ENCODE measurements at regions not wholly inside any gene's neighbourhood (a gene's known extent, or its start where the extent isn't known, plus 50 kb on each side); places are given as distances from the start of the nearest gene placed in this dataset.

DNA sequence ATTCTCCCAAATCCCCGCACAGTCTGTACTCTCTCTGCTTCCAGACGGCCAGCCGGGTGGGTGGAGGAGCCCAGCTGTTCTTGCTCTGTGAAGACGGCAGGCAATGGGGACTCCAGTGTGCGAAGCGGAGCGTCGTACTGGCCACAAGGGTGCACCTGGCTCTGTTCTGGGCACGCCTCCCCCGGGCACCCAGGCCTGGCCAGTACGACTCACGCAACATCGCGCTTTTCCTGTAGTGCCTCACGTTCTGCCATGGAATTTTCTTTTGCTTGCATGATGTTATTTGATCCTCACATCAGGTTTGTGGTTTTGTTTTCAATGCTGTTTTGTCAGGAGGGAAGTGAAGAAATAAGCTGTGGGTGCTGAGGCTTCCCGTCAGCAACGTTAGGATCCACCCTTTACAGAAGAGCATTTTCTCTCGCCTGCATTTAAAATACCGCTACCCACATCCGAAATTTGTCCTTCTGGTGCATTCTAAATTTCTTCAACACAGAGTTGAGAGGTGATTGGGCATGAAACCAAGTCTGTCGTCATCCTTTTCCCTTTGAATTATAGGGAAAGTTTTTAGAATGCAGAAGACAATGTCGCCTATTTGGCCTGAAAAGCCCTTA lies 311.7 kb downstream of the TRIM36 start:
- TF ChIP-seq, protein P1, sequence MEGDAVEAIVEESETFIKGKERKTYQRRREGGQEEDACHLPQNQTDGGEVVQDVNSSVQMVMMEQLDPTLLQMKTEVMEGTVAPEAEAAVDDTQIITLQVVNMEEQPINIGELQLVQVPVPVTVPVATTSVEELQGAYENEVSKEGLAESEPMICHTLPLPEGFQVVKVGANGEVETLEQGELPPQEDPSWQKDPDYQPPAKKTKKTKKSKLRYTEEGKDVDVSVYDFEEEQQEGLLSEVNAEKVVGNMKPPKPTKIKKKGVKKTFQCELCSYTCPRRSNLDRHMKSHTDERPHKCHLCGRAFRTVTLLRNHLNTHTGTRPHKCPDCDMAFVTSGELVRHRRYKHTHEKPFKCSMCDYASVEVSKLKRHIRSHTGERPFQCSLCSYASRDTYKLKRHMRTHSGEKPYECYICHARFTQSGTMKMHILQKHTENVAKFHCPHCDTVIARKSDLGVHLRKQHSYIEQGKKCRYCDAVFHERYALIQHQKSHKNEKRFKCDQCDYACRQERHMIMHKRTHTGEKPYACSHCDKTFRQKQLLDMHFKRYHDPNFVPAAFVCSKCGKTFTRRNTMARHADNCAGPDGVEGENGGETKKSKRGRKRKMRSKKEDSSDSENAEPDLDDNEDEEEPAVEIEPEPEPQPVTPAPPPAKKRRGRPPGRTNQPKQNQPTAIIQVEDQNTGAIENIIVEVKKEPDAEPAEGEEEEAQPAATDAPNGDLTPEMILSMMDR (conservative IDR thresholded peaks at IDR 0.05; ENCODE audit: low read depth, low read length), result no peak
- TF ChIP-seq EZH2 (IDR thresholded peaks at IDR 0.05; ENCODE audit: borderline replicate concordance, low read depth, low read length, poor library complexity, severe bottlenecking), result no peak

Measured in A673 (cell line).